D721Med (cell line): ENCODE measurements at regions not wholly inside any gene's neighbourhood (a gene's known extent, or its start where the extent isn't known, plus 50 kb on each side); places are given as distances from the start of the nearest gene placed in this dataset.

ENCODE experiments used
- DNase-seq: peaks from one replicate; pipeline ENCODE4 v3.0.0; 2011; ENCODE audit warnings: low spot score; ENCODE audit not compliant: insufficient read length
- FAIRE-seq: peaks from 2 replicates; lab custom pipeline; 2011; peaks lifted over from hg19 to GRCh38; lab: Jason Lieb, UNC
- CTCF ChIP-seq: IDR thresholded peaks from 2 replicates; pipeline ENCODE4 v1.5.1; 2012; ENCODE audit warnings: mild to moderate bottlenecking, control low read depth; ENCODE audit not compliant: insufficient read depth; ENCODE audit errors: missing control alignments

- DNase-seq (no peak), FAIRE-seq (no peak)
- TF ChIP-seq CTCF, result no peak
Measured at GRCh38 chr14:71318097-71318459, 410.8 kb downstream of the PCNX1 start.

- TF ChIP-seq CTCF, result no peak
- no peak for FAIRE-seq
- no peak for DNase-seq
Measured at GRCh38 chr14:71319666-71320065, 412.4 kb downstream of the PCNX1 start.

- no peak for TF ChIP-seq CTCF
- DNase-seq (peak; percentile 71), FAIRE-seq (no peak)
Measured at GRCh38 chr14:71320107-71320733, 413.0 kb downstream of the PCNX1 start, which contains the start of gene SIPA1L1. TSS of gene SIPA1L1 (plus strand) at chr14:71320476.

GRCh38 chr14:71320734-71321573, 413.7 kb downstream of the PCNX1 start:
- no peak for FAIRE-seq
- TF ChIP-seq CTCF, result no peak
- DNase-seq, result no peak

GRCh38 chr14:71321574-71322315, 414.5 kb downstream of the PCNX1 start:
- no peak for FAIRE-seq
- TF ChIP-seq CTCF, result no peak
- no peak for DNase-seq

GRCh38 chr14:71322655-71323250, 415.5 kb downstream of the PCNX1 start:
- no peak for DNase-seq
- peak; percentile 35 for TF ChIP-seq CTCF
- FAIRE-seq, result no peak
